ENCODE measurements at regions not wholly inside any gene's neighbourhood (a gene's known extent, or its start where the extent isn't known, plus 50 kb on each side); places are given as distances from the start of the nearest gene placed in this dataset.

- no peak for DNase-seq
- H2BK20ac ChIP-seq (ENCODE audit: low read depth, low read length, poor library complexity, severe bottlenecking): no peak overlapping the region
- peak overlapping the region; percentile 2 for H2AFZ ChIP-seq (ENCODE audit: low read length)
- no peaks in the 10 kb centered on the region for H4K20me1 ChIP-seq (ENCODE audit: control insufficient read depth, insufficient read depth, insufficient read length)
- no peak overlapping the region for H3K4me2 ChIP-seq (ENCODE audit: insufficient read depth, insufficient read length, low read length)
- no peak overlapping the region for H2AK5ac ChIP-seq (ENCODE audit: insufficient read length, low read length)
- no peak overlapping the region for H4K91ac ChIP-seq (ENCODE audit: insufficient read length, low read depth, low read length)
- no peak overlapping the region for H3K23ac ChIP-seq (ENCODE audit: insufficient read length, low read depth, low read length)
- no peak for TF ChIP-seq CTCF (conservative IDR thresholded peaks at IDR 0.05)
- H2BK15ac ChIP-seq (ENCODE audit: low read depth, low read length): no peak overlapping the region
- H3T11ph ChIP-seq (ENCODE audit: low read length): no peak overlapping the region
- Mint-ChIP-seq H3K4me1 (peaks cover 5 to 7% of the 10 kb centered on the region in 2 experiments), H3K36me3 (ENCODE audit: insufficient read depth in 1 of 3, low read depth in 3 of 3) (no peaks in the 10 kb centered on the region), H3K27ac (peak overlapping the region in 1 of 3 experiments; percentile 24; a peak in 1 of 7 replicates), H3K9me3 (no peaks in the 10 kb centered on the region), H3K4me3 (no peak overlapping the region), H3K27me3 (ENCODE audit: low read depth) (no peaks in the 10 kb centered on the region)
- H4K5ac ChIP-seq (ENCODE audit: insufficient read length, low read depth, low read length): no peak overlapping the region
- H3K9ac ChIP-seq (ENCODE audit: extremely low read depth, insufficient read length, low read length): no peak overlapping the region
- no peaks in the 10 kb centered on the region for H3K79me2 ChIP-seq (ENCODE audit: insufficient read depth, low read length)
- no peak overlapping the region for H2BK12ac ChIP-seq (ENCODE audit: insufficient read length, low read depth, low read length)
- no peak overlapping the region for H3K56ac ChIP-seq (ENCODE audit: insufficient read length, low read depth, low read length)
- no peaks in the 10 kb centered on the region for H3K23me2 ChIP-seq (ENCODE audit: insufficient read length, low read depth, low read length, poor library complexity, severe bottlenecking)
- no peak overlapping the region for H3K27ac ChIP-seq (ENCODE audit: insufficient read length, low read depth, low read length)
- H2BK120ac ChIP-seq (ENCODE audit: low read depth, low read length, poor library complexity, severe bottlenecking): no peak overlapping the region
- no peak overlapping the region for H4K8ac ChIP-seq (replicated peaks; ENCODE audit: insufficient read length, low read depth, low read length)
- no peaks in the 10 kb centered on the region for H3K27me3 ChIP-seq (ENCODE audit: insufficient read depth, low read length)
- no peak overlapping the region for H2BK5ac ChIP-seq (ENCODE audit: insufficient read length, low read length)
- H3K4me1 ChIP-seq (ENCODE audit: insufficient read depth, low read length): peaks cover 4% of the 10 kb centered on the region; the same call in 1 of the 2 replicates
- H3K79me1 ChIP-seq (ENCODE audit: insufficient read depth, low read depth, low read length, poor library complexity, severe bottlenecking): no peaks in the 10 kb centered on the region
- no peak overlapping the region for H3K4ac ChIP-seq (ENCODE audit: low read depth, low read length)
- WGBS (ENCODE audit: extremely low coverage, insufficient read length, low lambda C conversion rate): no CpG with 5 or more reads among the region's 8 CpGs
- H3K14ac ChIP-seq (ENCODE audit: insufficient read depth, low read length): no peak overlapping the region
- no peaks in the 10 kb centered on the region for H3K9me3 ChIP-seq (ENCODE audit: control insufficient read depth, low read depth, low read length)
- H3K18ac ChIP-seq (ENCODE audit: insufficient read length, low read depth, low read length): no peak overlapping the region
Measured at GRCh38 chr5:72587661-72588308, 80.6 kb upstream of the ZNF366 start.

All from H9 (cell line).